ENCODE measurements at regions not wholly inside any gene's neighbourhood (a gene's known extent, or its start where the extent isn't known, plus 50 kb on each side); places are given as distances from the start of the nearest gene placed in this dataset.

DNA sequence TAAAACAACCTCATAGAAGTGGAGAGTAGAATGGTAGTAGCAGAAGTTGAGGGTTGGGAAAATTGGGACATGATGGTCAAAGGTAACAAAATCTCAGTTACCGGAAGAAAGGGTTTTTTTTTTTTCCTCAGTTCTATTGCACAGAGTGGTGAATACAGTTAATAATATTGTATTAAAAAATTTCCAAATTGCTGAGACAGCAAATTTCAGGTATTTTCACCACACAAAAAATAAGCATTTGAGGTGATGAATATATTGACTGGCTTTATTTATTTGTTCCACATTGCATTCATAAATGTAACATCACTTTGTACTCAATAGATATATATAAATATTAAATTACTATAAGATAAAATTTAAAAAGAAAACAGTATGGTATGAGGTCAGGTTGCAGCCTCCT lies 373.8 kb downstream of the ETV1 start:
- no peak for FAIRE-seq
- in situ Hi-C loops (cut with MboI), result no loop called here
- H3K9ac ChIP-seq (ENCODE audit: control insufficient read depth, insufficient read depth, low read length), result no peak overlapping the region
- H3K79me2 ChIP-seq (ENCODE audit: control insufficient read depth, insufficient read depth, low read length), result no peaks in the 10 kb centered on the region
- no peaks in the 10 kb centered on the region for H3K27me3 ChIP-seq (replicated peaks in 1 of 2; ENCODE audit: control insufficient read depth in 2 of 2, insufficient read depth in 2 of 2, low read length in 1 of 2)
- SMC1A ChIA-PET (ENCODE audit: uncharacterized antibody, unreplicated experiment), result interaction anchor here (1.5 kb wide), 1 partner anchor 38 kb away, joined by 5 read pairs; no protein-coding TSS in a partner anchor
- RAD21 ChIA-PET (ENCODE audit: unreplicated experiment), result interaction anchor here (0.7 kb wide), 1 partner anchor 258 kb away, joined by 3 read pairs; no protein-coding TSS in a partner anchor
- H3K4me3 ChIP-seq, result no peak overlapping the region
- H3K36me3 ChIP-seq (ENCODE audit: control insufficient read depth in 2 of 2, insufficient read depth in 2 of 2, low read length in 1 of 2), result no peaks in the 10 kb centered on the region
- no peak overlapping the region for H3K27ac ChIP-seq (ENCODE audit: control insufficient read depth, insufficient read depth)
- BruUV-seq (replicated peaks), result no TSS peak
- no peaks in the 10 kb centered on the region for H4K20me1 ChIP-seq (ENCODE audit: control insufficient read depth, insufficient read depth)
- POLR2A ChIA-PET, result no interaction called here
- CTCF ChIA-PET, result no interaction called here
- TF ChIP-seq, protein P1, sequence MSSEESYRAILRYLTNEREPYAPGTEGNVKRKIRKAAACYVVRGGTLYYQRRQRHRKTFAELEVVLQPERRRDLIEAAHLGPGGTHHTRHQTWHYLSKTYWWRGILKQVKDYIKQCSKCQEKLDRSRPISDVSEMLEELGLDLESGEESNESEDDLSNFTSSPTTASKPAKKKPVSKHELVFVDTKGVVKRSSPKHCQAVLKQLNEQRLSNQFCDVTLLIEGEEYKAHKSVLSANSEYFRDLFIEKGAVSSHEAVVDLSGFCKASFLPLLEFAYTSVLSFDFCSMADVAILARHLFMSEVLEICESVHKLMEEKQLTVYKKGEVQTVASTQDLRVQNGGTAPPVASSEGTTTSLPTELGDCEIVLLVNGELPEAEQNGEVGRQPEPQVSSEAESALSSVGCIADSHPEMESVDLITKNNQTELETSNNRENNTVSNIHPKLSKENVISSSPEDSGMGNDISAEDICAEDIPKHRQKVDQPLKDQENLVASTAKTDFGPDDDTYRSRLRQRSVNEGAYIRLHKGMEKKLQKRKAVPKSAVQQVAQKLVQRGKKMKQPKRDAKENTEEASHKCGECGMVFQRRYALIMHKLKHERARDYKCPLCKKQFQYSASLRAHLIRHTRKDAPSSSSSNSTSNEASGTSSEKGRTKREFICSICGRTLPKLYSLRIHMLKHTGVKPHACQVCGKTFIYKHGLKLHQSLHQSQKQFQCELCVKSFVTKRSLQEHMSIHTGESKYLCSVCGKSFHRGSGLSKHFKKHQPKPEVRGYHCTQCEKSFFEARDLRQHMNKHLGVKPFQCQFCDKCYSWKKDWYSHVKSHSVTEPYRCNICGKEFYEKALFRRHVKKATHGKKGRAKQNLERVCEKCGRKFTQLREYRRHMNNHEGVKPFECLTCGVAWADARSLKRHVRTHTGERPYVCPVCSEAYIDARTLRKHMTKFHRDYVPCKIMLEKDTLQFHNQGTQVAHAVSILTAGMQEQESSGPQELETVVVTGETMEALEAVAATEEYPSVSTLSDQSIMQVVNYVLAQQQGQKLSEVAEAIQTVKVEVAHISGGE (CRISPR knock-in tag; IDR thresholded peaks at IDR 0.05), result no peak
- TF ChIP-seq NR2C2 (IDR thresholded peaks at IDR 0.05; ENCODE audit: borderline replicate concordance, control insufficient read depth, insufficient read length, low read depth) (no peak), ZBTB33 (IDR thresholded peaks at IDR 0.05) (no peak), HDAC2 (IDR thresholded peaks at IDR 0.05) (no peak), BMI1 (IDR thresholded peaks at IDR 0.05; ENCODE audit: borderline replicate concordance) (no peak)
- TF ChIP-seq, protein P2, sequence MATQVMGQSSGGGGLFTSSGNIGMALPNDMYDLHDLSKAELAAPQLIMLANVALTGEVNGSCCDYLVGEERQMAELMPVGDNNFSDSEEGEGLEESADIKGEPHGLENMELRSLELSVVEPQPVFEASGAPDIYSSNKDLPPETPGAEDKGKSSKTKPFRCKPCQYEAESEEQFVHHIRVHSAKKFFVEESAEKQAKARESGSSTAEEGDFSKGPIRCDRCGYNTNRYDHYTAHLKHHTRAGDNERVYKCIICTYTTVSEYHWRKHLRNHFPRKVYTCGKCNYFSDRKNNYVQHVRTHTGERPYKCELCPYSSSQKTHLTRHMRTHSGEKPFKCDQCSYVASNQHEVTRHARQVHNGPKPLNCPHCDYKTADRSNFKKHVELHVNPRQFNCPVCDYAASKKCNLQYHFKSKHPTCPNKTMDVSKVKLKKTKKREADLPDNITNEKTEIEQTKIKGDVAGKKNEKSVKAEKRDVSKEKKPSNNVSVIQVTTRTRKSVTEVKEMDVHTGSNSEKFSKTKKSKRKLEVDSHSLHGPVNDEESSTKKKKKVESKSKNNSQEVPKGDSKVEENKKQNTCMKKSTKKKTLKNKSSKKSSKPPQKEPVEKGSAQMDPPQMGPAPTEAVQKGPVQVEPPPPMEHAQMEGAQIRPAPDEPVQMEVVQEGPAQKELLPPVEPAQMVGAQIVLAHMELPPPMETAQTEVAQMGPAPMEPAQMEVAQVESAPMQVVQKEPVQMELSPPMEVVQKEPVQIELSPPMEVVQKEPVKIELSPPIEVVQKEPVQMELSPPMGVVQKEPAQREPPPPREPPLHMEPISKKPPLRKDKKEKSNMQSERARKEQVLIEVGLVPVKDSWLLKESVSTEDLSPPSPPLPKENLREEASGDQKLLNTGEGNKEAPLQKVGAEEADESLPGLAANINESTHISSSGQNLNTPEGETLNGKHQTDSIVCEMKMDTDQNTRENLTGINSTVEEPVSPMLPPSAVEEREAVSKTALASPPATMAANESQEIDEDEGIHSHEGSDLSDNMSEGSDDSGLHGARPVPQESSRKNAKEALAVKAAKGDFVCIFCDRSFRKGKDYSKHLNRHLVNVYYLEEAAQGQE (IDR thresholded peaks at IDR 0.05; ENCODE audit: low read depth, low read length), result no peak
- whole genome bisulfite sequencing (ENCODE audit: insufficient coverage, insufficient replicate concordance, low lambda C conversion rate, missing lambda C conversion rate), result 79% methylated on average over 1 of the region's 1 CpG
- no peaks in the 10 kb centered on the region for H3K9me3 ChIP-seq (replicated peaks; ENCODE audit: control insufficient read depth, insufficient read depth, low read length)
- no peak for DNase-seq (ENCODE audit: low read depth, low spot score)
- H3K4me2 ChIP-seq (ENCODE audit: control insufficient read depth, insufficient read depth), result no peak overlapping the region
- no peak for ATAC-seq
- H2AFZ ChIP-seq (ENCODE audit: control insufficient read depth, low read depth, low read length), result no peak overlapping the region
- intact Hi-C loops (cut with micrococcal nuclease; ENCODE audit: unreplicated experiment), result no loop called here
- no peaks in the 10 kb centered on the region for H3K4me1 ChIP-seq (ENCODE audit: control insufficient read depth, insufficient read depth, low read length)

Measured in GM12878 (cell line).